ENCODE measurements at regions not wholly inside any gene's neighbourhood (a gene's known extent, or its start where the extent isn't known, plus 50 kb on each side); places are given as distances from the start of the nearest gene placed in this dataset.

DNA sequence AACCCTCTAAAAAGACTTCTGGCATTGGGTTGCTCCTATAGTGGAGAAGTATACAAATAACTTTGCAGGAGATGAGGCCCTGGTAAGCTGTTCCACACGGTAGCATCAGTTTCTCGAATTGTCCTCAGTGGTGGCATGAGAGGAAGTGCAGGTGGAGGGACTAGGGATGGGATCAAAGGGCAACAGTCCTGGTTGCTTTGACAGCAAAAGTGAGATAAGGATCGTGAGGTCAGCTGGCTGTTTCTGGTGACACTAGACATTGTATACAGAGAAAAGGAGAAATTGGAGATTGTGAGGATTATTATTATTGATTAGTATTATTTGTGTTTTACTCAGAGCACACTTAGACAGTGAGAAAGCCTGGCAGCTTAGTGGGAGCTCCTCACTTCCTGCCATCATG lies 61.3 kb upstream of the EXOC2 start:
- TF ChIP-seq HDGF (IDR thresholded peaks at IDR 0.05) (no peak), POLR2A (IDR thresholded peaks at IDR 0.05; ENCODE audit: low read depth, low read length) (no peak), HCFC1 (IDR thresholded peaks at IDR 0.05; ENCODE audit: low read length) (no peak), TCF7 (IDR thresholded peaks at IDR 0.05; ENCODE audit: borderline replicate concordance) (no peak), POLR2AphosphoS5 (IDR thresholded peaks at IDR 0.05; ENCODE audit: low read length) (no peak), EZH2 (IDR thresholded peaks at IDR 0.05; ENCODE audit: borderline replicate concordance, control insufficient read depth, low read depth, low read length) (no peak), CEBPB (IDR thresholded peaks at IDR 0.05; ENCODE audit: borderline replicate concordance in 1 of 2, low read depth in 2 of 2, low read length in 2 of 2) (no peak), ASH2L (IDR thresholded peaks at IDR 0.05; ENCODE audit: borderline replicate concordance, low read depth) (no peak), NRF1 (conservative IDR thresholded peaks at IDR 0.05; ENCODE audit: low read depth, low read length) (no peak)

Data from GM12878 (cell line).